GM12878 (cell line): ENCODE measurements at regions not wholly inside any gene's neighbourhood (a gene's known extent, or its start where the extent isn't known, plus 50 kb on each side); places are given as distances from the start of the nearest gene placed in this dataset.

ENCODE experiments used
- CHD2 ChIP-seq: IDR thresholded peaks from 2 replicates; pipeline ENCODE4 v1.6.1; 2011; ENCODE audit warnings: low read depth, low read length, improper control_type of control experiment, borderline replicate concordance
- EP300 ChIP-seq, 2 experiments: fragments of 150-350 bp in 1 of 2; IDR thresholded peaks; 2 replicates each; pipeline ENCODE4 v1.6.1; 2011 to 2012; ENCODE audit warnings: low read depth in 2 of 2, low read length in 2 of 2, borderline replicate concordance in 1 of 2, improper control_type of control experiment in 1 of 2, inconsistent platforms in 1 of 2; ENCODE audit not compliant: control insufficient read depth in 1 of 2
- HCFC1 ChIP-seq: fragments of 150-350 bp; IDR thresholded peaks from 2 replicates; pipeline ENCODE4 v1.6.1; 2014; ENCODE audit warnings: low read length
- SUPT20H ChIP-seq: IDR thresholded peaks from 2 replicates; pipeline ENCODE4 v1.6.1; 2011; ENCODE audit warnings: low read depth, mild to moderate bottlenecking, low read length, moderate library complexity, borderline replicate concordance; ENCODE audit not compliant: control insufficient read depth

DNA sequence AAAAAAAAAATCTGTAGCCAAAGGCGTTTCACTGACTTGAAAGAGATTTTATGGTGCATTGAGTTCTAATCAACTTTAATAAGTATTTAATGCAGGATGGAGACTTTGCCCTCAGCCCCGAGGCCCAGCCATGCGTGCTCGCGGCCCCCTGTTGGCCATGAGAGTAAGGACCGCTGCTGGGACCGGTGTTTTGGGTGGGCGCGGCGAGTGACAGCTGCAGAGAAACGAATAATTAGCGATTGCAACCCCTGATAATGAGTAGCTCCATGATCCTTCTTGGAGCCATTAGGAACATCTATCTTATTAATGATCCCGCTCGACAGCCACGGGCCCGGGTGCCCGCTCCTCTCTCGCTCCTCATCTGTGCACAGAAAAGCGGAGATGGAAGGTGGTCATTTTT, 347.4 kb downstream of the RPS24 start:
- TF ChIP-seq HCFC1 (no peak), SUPT20H (no peak), CHD2 (no peak), EP300 (IDR thresholded peaks at IDR 0.05; ENCODE audit: borderline replicate concordance in 1 of 2, control insufficient read depth in 1 of 2, low read depth in 2 of 2, low read length in 2 of 2) (no peak)
